ENCODE measurements at regions not wholly inside any gene's neighbourhood (a gene's known extent, or its start where the extent isn't known, plus 50 kb on each side); places are given as distances from the start of the nearest gene placed in this dataset.

GRCh38 chr11:95678988-95679387 is 110.6 kb downstream of the FAM76B start:
- no peak overlapping the region for H3K4me2 ChIP-seq
- H3K27me3 ChIP-seq = no peaks in the 10 kb centered on the region
- no peaks in the 10 kb centered on the region for H3K36me3 ChIP-seq
- H3K4me3 ChIP-seq = no peak overlapping the region
- TF ChIP-seq Cebpa-rat (IDR thresholded peaks at IDR 0.05) = no peak
- no peak overlapping the region for H3K9ac ChIP-seq
- no peaks in the 10 kb centered on the region for H3K4me1 ChIP-seq
- H3K9me3 ChIP-seq = no peaks in the 10 kb centered on the region
- H4K20me1 ChIP-seq = no peaks in the 10 kb centered on the region
- no peak overlapping the region for H3K27ac ChIP-seq

- Histone ChIP-seq H3K9ac (no peak overlapping the region), H3K27ac (no peak overlapping the region), H3K4me2 (no peak overlapping the region), H3K4me3 (no peak overlapping the region), H3K27me3 (no peaks in the 10 kb centered on the region), H3K36me3 (no peaks in the 10 kb centered on the region), H3K9me3 (no peaks in the 10 kb centered on the region), H3K4me1 (no peaks in the 10 kb centered on the region), H4K20me1 (no peaks in the 10 kb centered on the region)
- no peak for TF ChIP-seq Cebpa-rat (IDR thresholded peaks at IDR 0.05)
These were observed 113.3 kb downstream of the FAM76B start for GRCh38 chr11:95676308-95676707.

GRCh38 chr11:95675585-95675984 is 114.0 kb downstream of the FAM76B start:
- no peaks in the 10 kb centered on the region for H4K20me1 ChIP-seq

GRCh38 chr11:95674657-95675358 is 114.8 kb downstream of the FAM76B start:
- H4K20me1 ChIP-seq = no peaks in the 10 kb centered on the region
- H3K9me3 ChIP-seq = no peaks in the 10 kb centered on the region
- no peak overlapping the region for H3K4me2 ChIP-seq
- no peaks in the 10 kb centered on the region for H3K4me1 ChIP-seq
- H3K27ac ChIP-seq = no peak overlapping the region
- no peak overlapping the region for H3K9ac ChIP-seq
- no peaks in the 10 kb centered on the region for H3K27me3 ChIP-seq
- H3K4me3 ChIP-seq = no peak overlapping the region
- H3K36me3 ChIP-seq = no peaks in the 10 kb centered on the region
- TF ChIP-seq Cebpa-rat (IDR thresholded peaks at IDR 0.05) = no peak

More at GRCh38 chr11:95675585-95675984, 114.0 kb downstream of the FAM76B start:
- Histone ChIP-seq H3K9ac (no peak overlapping the region), H3K36me3 (no peaks in the 10 kb centered on the region), H3K9me3 (no peaks in the 10 kb centered on the region), H3K4me2 (no peak overlapping the region), H3K27ac (no peak overlapping the region), H3K4me1 (no peaks in the 10 kb centered on the region), H3K4me3 (no peak overlapping the region), H3K27me3 (no peaks in the 10 kb centered on the region)
- TF ChIP-seq Cebpa-rat (IDR thresholded peaks at IDR 0.05) = no peak

DNA sequence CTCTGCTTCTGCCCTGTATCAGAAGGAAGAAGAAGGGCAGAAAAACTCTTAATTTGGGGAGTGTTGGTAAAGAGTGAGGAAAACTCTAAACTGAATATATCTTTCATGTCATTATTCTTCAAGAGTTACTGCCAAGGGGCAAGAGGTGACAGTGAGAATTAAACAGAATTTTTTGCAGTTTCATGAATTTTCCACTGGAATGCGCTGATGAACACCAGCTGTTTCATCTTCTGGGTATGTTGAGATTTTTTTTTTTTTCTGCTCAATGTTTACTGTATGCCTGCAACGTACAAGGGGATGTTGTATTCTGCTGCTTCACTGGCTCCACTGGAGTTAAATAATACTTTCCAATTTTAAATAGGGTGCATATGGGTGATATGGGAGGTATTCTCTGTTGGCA is 117.8 kb downstream of the FAM76B start:
- Histone ChIP-seq H3K27me3 (no peaks in the 10 kb centered on the region), H3K9ac (no peak overlapping the region), H3K4me2 (no peak overlapping the region), H3K4me3 (no peak overlapping the region), H3K9me3 (no peaks in the 10 kb centered on the region), H4K20me1 (no peaks in the 10 kb centered on the region), H3K27ac (no peak overlapping the region), H3K36me3 (no peaks in the 10 kb centered on the region), H3K4me1 (no peaks in the 10 kb centered on the region)
- no peak for TF ChIP-seq Cebpa-rat (IDR thresholded peaks at IDR 0.05)

DNA sequence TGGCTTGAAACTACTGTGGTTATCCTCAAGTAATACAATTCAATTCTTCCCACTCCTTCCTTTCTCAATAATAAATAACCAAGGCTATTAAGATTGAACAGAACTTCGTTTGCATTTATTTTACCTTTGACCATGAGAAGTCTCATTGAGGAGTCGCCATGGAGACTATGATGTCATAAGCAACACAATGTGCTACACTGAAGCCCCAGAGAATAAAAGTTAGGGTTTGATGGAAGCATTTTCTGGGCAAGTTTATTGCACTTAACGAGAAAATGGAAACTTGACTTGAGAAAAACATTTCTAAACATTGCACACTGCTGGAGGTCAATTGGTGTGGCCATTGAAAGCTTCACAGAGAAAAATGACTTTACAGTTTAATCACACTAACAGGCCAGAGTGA is 121.5 kb downstream of the FAM76B start:
- TF ChIP-seq Cebpa-rat (IDR thresholded peaks at IDR 0.05) = no peak
- no peak overlapping the region for H3K4me2 ChIP-seq

GRCh38 chr11:95661162-95661561 is 128.4 kb downstream of the FAM76B start:
- H3K4me2 ChIP-seq = no peak overlapping the region
- H3K9me3 ChIP-seq = no peaks in the 10 kb centered on the region
- no peaks in the 10 kb centered on the region for H4K20me1 ChIP-seq
- no peak for TF ChIP-seq Cebpa-rat (IDR thresholded peaks at IDR 0.05)
- H3K4me1 ChIP-seq = no peaks in the 10 kb centered on the region
- no peak overlapping the region for H3K9ac ChIP-seq
- H3K36me3 ChIP-seq = no peaks in the 10 kb centered on the region
- H3K4me3 ChIP-seq = no peak overlapping the region
- no peaks in the 10 kb centered on the region for H3K27me3 ChIP-seq
- no peak overlapping the region for H3K27ac ChIP-seq

More for the DNA sequence above, 121.5 kb downstream of the FAM76B start:
- H3K36me3 ChIP-seq = no peaks in the 10 kb centered on the region
- H3K27ac ChIP-seq = no peak overlapping the region
- H3K4me3 ChIP-seq = no peak overlapping the region
- H3K27me3 ChIP-seq = no peaks in the 10 kb centered on the region
- no peak overlapping the region for H3K9ac ChIP-seq
- no peaks in the 10 kb centered on the region for H3K9me3 ChIP-seq
- H3K4me1 ChIP-seq = no peaks in the 10 kb centered on the region
- no peaks in the 10 kb centered on the region for H4K20me1 ChIP-seq

DNA sequence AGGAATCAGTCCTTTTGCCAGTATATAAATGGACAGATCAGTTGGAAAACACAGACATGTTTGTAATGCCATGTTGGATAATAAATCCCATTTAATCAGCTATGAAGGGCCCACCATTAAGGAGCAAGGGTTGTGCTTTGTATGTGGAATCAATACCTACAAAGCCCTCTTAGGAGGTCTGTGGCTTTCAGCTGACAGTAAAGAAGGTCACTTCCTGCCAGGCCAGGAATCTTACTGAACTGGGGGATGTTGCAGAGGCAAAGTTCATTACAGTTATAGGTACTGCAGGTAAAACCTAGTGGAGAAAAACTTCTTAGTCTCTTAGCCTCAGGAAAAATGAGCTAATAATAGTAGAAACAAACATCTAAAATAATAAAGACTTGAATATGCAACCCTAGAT is 129.5 kb downstream of the FAM76B start:
- Histone ChIP-seq H3K9me3 (no peaks in the 10 kb centered on the region), H3K36me3 (no peaks in the 10 kb centered on the region), H4K20me1 (no peaks in the 10 kb centered on the region), H3K9ac (no peak overlapping the region), H3K27me3 (no peaks in the 10 kb centered on the region), H3K4me1 (no peaks in the 10 kb centered on the region), H3K4me3 (no peak overlapping the region), H3K27ac (no peak overlapping the region), H3K4me2 (no peak overlapping the region)
- no peak for TF ChIP-seq Cebpa-rat (IDR thresholded peaks at IDR 0.05)

DNA sequence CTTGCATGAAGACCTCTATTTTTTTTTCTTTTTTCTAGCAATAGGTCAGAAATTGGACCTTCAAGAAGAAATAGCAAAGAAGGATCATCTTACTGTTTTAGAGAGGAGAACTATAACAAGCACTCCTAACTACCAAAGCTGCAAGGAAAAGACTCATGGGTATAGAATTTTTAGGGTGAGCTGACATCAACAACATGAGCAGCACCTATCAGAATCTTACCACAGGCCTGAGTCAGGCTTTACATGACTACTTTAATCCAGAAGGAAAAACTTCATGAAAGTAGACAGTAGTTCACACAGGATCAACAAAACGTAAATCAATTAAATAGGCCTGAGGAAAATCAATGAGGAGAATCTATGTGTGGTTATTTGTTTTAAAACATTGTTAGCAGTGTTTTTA is 130.5 kb downstream of the FAM76B start:
- no peak overlapping the region for H3K27ac ChIP-seq
- H3K9ac ChIP-seq = no peak overlapping the region
- no peaks in the 10 kb centered on the region for H4K20me1 ChIP-seq
- no peaks in the 10 kb centered on the region for H3K27me3 ChIP-seq
- no peak for TF ChIP-seq Cebpa-rat (IDR thresholded peaks at IDR 0.05)
- H3K4me2 ChIP-seq = no peak overlapping the region
- H3K4me1 ChIP-seq = no peaks in the 10 kb centered on the region
- H3K36me3 ChIP-seq = no peaks in the 10 kb centered on the region
- H3K9me3 ChIP-seq = no peaks in the 10 kb centered on the region
- H3K4me3 ChIP-seq = no peak overlapping the region

DNA sequence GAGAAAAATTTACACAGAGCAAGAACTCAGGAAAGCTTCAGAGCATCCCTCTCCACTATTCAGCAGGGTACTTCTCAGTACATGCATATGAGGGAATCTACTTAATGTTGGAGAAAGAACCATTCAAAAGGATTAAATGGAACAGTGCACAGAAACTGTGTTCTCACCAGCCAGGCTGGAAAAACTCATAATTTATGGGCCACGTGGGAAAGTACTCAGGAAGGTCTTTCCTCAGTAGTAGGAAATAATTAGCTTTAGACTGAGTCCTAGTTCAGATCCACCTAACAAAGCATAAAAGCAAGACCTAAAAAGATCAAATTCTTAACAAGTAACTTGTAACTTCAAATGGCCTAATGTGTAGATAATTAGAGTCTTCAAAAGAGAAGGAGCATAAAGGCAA is 134.0 kb downstream of the FAM76B start:
- Histone ChIP-seq H4K20me1 (no peaks in the 10 kb centered on the region), H3K36me3 (no peaks in the 10 kb centered on the region), H3K9me3 (no peaks in the 10 kb centered on the region), H3K4me3 (no peak overlapping the region), H3K27ac (no peak overlapping the region), H3K4me2 (no peak overlapping the region), H3K4me1 (no peaks in the 10 kb centered on the region), H3K9ac (no peak overlapping the region), H3K27me3 (no peaks in the 10 kb centered on the region)
- no peak for TF ChIP-seq Cebpa-rat (IDR thresholded peaks at IDR 0.05)

GRCh38 chr11:95653680-95654079 is 135.9 kb downstream of the FAM76B start:
- no peaks in the 10 kb centered on the region for H3K36me3 ChIP-seq
- H3K9me3 ChIP-seq = no peaks in the 10 kb centered on the region
- no peak overlapping the region for H3K27ac ChIP-seq
- no peaks in the 10 kb centered on the region for H3K27me3 ChIP-seq
- no peaks in the 10 kb centered on the region for H3K4me1 ChIP-seq
- H3K4me2 ChIP-seq = no peak overlapping the region
- H3K4me3 ChIP-seq = no peak overlapping the region
- TF ChIP-seq Cebpa-rat (IDR thresholded peaks at IDR 0.05) = no peak
- no peaks in the 10 kb centered on the region for H4K20me1 ChIP-seq
- no peak overlapping the region for H3K9ac ChIP-seq
